Activated CD4-positive, alpha-beta T cell treated with anti-CD3 and anti-CD28 coated beads for 36 hours (primary cell): ENCODE measurements at regions not wholly inside any gene's neighbourhood (a gene's known extent, or its start where the extent isn't known, plus 50 kb on each side); places are given as distances from the start of the nearest gene placed in this dataset.

Experiments used
- ATAC-seq: fragments of 200-7000 bp; cut with Tn5 transposase; one replicate; pipeline ENCODE4 v1.10.0; 2021; ENCODE audit warnings: mild to moderate bottlenecking, moderate library complexity
- CTCF ChIA-PET: fragments of 350-600 bp; sonication (Branson Sonifier 250); formaldehyde crosslinking; loops from one replicate; lab custom pipeline; 2021; ENCODE audit warnings: antibody characterized with exemption; lab: Charles Lee
- POLR2A ChIA-PET: fragments of 350-600 bp; sonication (Branson Sonifier 250); formaldehyde crosslinking; loops from one replicate; lab custom pipeline; 2021; ENCODE audit warnings: antibody characterized with exemption, inconsistent platforms; lab: Charles Lee
- DNase-seq: peaks from one replicate; pipeline ENCODE4 v3.0.0-alpha.2; 2020
- H3K27ac Mint-ChIP-seq: one replicate; pipeline ENCODE4 v1.8.0; 2021; ENCODE audit warnings: mixed read lengths
- H3K27me3 Mint-ChIP-seq: one replicate; pipeline ENCODE4 v1.8.0; 2021; ENCODE audit warnings: mixed read lengths
- H3K36me3 Mint-ChIP-seq: one replicate; pipeline ENCODE4 v1.8.0; 2021; ENCODE audit warnings: low read depth, mixed read lengths
- H3K4me1 Mint-ChIP-seq: one replicate; pipeline ENCODE4 v1.8.0; 2021; ENCODE audit warnings: mixed read lengths
- H3K4me3 Mint-ChIP-seq: one replicate; pipeline ENCODE4 v1.8.0; 2021; ENCODE audit warnings: mild to moderate bottlenecking, moderate library complexity, mixed read lengths
- H3K9me3 Mint-ChIP-seq: one replicate; pipeline ENCODE4 v1.8.0; 2021; ENCODE audit warnings: low read depth, mixed read lengths
- intact Hi-C, 2 experiments: fragments of 100-400 bp; cut with DNase I in 1 of 2; cut with micrococcal nuclease in 1 of 2; formaldehyde crosslinking; loops; one replicate each; pipeline versions ENCODE4 v1.14.2 to v1.15.1; 2022 to 2024; cut with DNase I, micrococcal nuclease

DNA sequence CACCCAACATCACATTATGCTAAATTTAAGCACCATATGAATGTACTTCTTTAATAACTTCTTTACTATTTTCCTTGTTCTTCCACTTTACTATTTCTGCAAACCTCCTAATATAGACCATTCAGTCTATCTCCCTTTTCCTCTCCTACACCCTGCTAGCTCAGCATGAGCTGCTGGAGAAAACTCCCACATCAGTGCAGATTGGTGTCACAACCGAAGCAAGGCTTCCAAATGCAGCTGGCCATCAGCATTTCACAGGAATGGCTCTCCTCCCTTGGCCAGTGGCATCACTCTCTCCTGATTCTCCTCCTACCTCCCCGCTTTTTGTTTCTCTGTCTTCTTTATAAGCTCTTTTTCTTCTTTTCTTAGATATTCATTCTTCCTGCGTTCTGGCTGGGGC is 118.7 kb upstream of the ZC3H12C start:
- no peak for ATAC-seq
- ChIA-PET POLR2A (interaction anchor here (0.7 kb wide), 1 partner anchor 1905 kb away, joined by 8 read pairs; no protein-coding TSS in a partner anchor), CTCF (interaction anchor here (0.7 to 1.3 kb wide), 3 partner anchors 14 to 1535 kb away, joined by 3 to 4 read pairs (median 3); no protein-coding TSS in a partner anchor)
- no peak for DNase-seq
- intact Hi-C loops: no loop called here
- Mint-ChIP-seq H3K4me3 (no peak overlapping the region), H3K36me3 (no peaks in the 10 kb centered on the region), H3K9me3 (no peaks in the 10 kb centered on the region), H3K27me3 (peaks cover 7% of the 10 kb centered on the region), H3K27ac (no peak overlapping the region), H3K4me1 (peaks cover 14% of the 10 kb centered on the region)

DNA sequence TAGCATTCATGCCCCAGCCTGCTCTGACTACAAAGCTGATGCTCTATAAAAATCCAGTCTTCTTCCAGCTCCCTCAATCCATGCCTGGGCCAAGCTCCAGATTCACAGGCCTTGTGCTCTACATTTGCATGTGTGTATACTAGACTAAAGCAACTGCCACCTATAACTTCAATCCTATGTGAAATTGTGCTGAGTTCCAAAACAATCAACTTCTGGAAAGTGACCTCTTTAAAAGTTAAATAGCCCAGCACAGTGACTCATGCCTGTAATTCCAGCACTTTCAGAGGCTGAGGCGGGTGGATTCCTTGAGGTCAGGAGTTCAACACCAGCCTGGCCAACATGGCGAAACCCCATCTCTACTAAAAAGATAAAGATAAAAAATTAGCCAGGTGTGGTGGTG is 114.3 kb upstream of the ZC3H12C start:
- CTCF ChIA-PET: interaction anchor here (0.7 kb wide), 1 partner anchor 46 kb away, joined by 3 read pairs; no protein-coding TSS in a partner anchor
- Mint-ChIP-seq H3K27ac (no peak overlapping the region), H3K27me3 (peaks cover 7% of the 10 kb centered on the region), H3K4me3 (no peak overlapping the region), H3K36me3 (no peaks in the 10 kb centered on the region), H3K4me1 (no peaks in the 10 kb centered on the region), H3K9me3 (no peaks in the 10 kb centered on the region)
- DNase-seq: no peak
- ATAC-seq: no peak
- intact Hi-C loops: no loop called here
- POLR2A ChIA-PET: no interaction called here

DNA sequence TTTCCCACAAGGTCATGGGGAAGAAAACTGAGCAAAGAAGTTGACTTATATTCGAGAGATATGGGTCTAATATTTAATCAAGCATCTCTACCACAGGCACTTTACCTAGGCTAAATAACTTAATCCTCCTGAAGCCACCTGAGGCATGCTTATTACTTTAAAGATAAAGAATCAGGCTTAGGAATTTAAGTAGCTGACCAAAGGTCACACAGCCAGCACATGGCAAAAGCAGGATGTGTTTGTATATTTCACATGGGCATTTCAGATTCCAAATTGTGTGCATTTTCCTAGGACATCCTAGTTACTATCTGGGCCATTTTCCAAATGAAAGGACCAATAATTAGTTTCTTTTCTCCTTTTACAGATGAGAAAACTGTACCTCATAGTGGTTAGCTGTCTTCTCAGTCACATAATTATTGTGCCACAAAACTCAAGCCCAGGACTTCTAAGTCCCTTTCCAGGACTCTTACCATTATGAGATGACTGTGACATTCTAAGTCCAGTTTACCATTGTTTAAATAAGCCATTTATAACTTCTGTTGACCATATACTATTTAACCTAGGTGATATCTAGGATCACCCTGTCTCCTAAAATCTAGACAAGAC is 112.1 kb upstream of the ZC3H12C start:
- Mint-ChIP-seq H3K27ac (no peak overlapping the region), H3K4me3 (no peak overlapping the region), H3K27me3 (peaks cover 7% of the 10 kb centered on the region), H3K4me1 (peaks cover 13% of the 10 kb centered on the region), H3K36me3 (no peaks in the 10 kb centered on the region), H3K9me3 (no peaks in the 10 kb centered on the region)
- no peak for ATAC-seq
- DNase-seq: no peak
- intact Hi-C loops: no loop called here
- ChIA-PET CTCF (no interaction called here), POLR2A (no interaction called here)

DNA sequence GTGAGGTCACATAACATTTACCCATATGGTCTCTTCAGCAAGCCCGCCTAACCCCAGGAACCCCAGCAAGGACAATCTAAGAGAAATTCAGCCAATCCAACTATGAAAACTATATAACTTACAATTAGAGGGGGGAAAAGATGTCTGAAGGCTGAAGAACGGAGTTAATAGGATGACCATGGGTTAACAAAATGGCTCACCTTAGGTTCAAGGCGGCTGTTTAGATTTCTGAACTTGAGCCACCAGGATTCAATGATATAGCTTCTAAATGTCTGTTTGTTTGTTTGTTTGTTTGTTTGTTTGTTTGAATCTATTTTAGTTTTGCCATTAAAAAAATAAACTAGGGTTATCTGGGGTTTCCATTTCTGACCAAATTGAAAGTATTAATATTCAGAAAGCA is 109.8 kb upstream of the ZC3H12C start:
- Mint-ChIP-seq H3K9me3 (no peaks in the 10 kb centered on the region), H3K27ac (no peak overlapping the region), H3K4me1 (peaks cover 16% of the 10 kb centered on the region), H3K27me3 (peaks cover 5% of the 10 kb centered on the region), H3K36me3 (no peaks in the 10 kb centered on the region), H3K4me3 (no peak overlapping the region)
- DNase-seq (no peak), ATAC-seq (no peak)
- intact Hi-C loops: no loop called here
- ChIA-PET POLR2A (no interaction called here), CTCF (interaction anchor here (1.1 kb wide), 1 partner anchor 39 kb away, joined by 3 read pairs; no protein-coding TSS in a partner anchor)

DNA sequence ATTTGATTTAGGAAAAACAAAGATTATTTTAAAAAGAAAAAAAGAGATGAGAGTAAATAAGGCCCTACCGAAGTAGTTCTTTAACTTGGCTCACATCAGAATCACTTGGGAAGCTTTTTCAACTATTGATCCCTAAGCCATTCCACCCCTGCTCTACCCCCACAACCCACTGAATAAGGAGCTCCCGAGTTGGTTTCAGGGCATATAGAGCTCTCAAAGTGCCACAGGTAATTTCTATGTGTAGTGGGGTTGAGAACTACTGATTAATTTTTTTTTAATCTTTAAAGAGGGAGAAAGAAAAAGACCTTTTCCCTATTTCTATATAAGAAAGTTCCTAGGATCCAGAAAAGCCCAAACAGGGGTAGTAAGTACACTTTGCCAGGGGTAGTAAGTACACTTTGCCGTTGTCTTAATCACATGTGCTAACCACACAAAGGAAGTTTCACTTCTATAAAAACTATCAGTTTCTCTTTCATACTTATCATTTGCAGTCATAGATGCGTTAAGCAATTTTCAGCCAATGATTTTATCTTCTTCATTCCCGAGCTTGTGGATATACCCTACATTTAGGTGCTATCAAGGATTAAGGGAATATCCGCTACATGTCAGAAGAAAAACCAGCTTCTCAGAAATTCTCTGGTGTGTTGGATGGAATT is 108.4 kb upstream of the ZC3H12C start:
- no peak for DNase-seq
- ChIA-PET POLR2A (no interaction called here), CTCF (no interaction called here)
- Mint-ChIP-seq H3K4me3 (no peak overlapping the region), H3K27ac (no peak overlapping the region), H3K9me3 (no peaks in the 10 kb centered on the region), H3K4me1 (peaks cover 16% of the 10 kb centered on the region), H3K36me3 (no peaks in the 10 kb centered on the region), H3K27me3 (peaks cover 5% of the 10 kb centered on the region)
- peak; percentile 88 for ATAC-seq
- intact Hi-C loops: loop anchor here in 1 of 2 experiments (5.0 kb wide), 2 partner anchors 93 to 108 kb away; partner anchors contain the start of gene ZC3H12C

DNA sequence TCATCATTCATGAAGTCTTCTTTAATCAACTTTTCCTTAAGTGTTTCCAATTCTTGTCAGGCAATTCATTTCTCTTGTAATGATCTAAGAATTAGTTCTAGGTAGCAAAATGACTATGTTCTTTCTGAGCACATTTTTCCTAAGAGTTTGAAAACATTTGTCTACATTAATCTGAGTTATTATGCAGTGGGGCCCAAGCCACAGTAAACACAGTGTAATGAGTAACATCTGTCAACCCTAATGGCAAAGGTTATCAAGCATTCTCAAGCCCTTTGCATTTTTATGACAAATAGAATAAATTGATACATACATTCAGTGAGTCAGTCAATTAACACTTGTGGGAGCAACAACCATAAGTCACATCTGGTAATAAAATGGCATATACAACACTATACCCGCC is 106.7 kb upstream of the ZC3H12C start:
- DNase-seq: no peak
- ChIA-PET CTCF (no interaction called here), POLR2A (no interaction called here)
- H3K4me3 Mint-ChIP-seq: no peak overlapping the region
- no peaks in the 10 kb centered on the region for H3K36me3 Mint-ChIP-seq
- H3K27me3 Mint-ChIP-seq: peaks cover 3% of the 10 kb centered on the region
- H3K9me3 Mint-ChIP-seq: no peaks in the 10 kb centered on the region
- H3K27ac Mint-ChIP-seq: no peak overlapping the region
- peaks cover 16% of the 10 kb centered on the region for H3K4me1 Mint-ChIP-seq
- intact Hi-C loops: loop anchor here in 1 of 2 experiments (5.0 kb wide), 2 partner anchors 91 to 106 kb away; partner anchors contain the start of gene ZC3H12C
- peak; percentile 67 for ATAC-seq

DNA sequence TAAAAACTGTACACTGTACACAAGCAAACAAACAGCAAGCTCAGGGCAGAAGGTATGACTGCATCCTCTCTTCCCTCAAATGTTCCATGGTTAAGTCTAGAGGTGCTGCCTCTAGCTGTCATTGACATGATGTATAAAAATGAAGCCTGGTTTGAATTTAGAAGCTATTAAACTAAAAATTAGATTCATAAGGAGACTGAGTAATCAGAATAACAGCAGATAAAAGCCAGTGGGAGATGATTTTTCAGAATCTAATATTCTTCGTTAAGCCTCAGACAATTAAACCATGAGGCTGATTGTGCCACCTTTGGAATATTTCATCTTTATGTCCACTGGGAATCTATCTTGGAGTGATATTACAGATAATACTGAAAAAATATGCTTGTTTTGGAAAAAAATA is 101.4 kb upstream of the ZC3H12C start:
- H3K27ac Mint-ChIP-seq: no peak overlapping the region
- no peaks in the 10 kb centered on the region for H3K9me3 Mint-ChIP-seq
- H3K36me3 Mint-ChIP-seq: no peaks in the 10 kb centered on the region
- ChIA-PET CTCF (no interaction called here), POLR2A (no interaction called here)
- H3K27me3 Mint-ChIP-seq: peaks cover 3% of the 10 kb centered on the region
- no peaks in the 10 kb centered on the region for H3K4me1 Mint-ChIP-seq
- no peak overlapping the region for H3K4me3 Mint-ChIP-seq
- intact Hi-C loops: no loop called here
- DNase-seq (no peak), ATAC-seq (no peak)

DNA sequence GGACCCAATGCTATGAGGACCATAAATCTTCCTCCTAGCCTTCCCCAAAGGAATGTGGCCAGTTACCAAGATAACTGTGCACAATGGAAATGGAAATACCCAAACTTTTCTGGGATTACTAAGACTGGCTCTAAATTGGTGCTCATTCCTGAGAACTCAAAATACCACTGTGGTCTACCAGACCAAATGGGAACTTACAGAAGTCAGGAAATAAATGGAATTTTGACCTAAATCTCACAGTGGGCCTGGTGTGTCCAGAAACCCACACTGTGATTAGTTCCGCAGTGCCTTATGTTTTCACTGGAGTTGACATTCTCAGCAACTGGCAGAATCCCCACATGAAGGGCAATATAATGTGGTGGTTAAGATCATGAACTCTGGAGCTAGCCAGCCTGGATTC is 99.4 kb upstream of the ZC3H12C start:
- H3K4me1 Mint-ChIP-seq: no peaks in the 10 kb centered on the region
- H3K9me3 Mint-ChIP-seq: no peaks in the 10 kb centered on the region
- ChIA-PET CTCF (no interaction called here), POLR2A (no interaction called here)
- H3K27me3 Mint-ChIP-seq: peaks cover 3% of the 10 kb centered on the region
- H3K36me3 Mint-ChIP-seq: no peaks in the 10 kb centered on the region
- no peak overlapping the region for H3K4me3 Mint-ChIP-seq
- ATAC-seq (no peak), DNase-seq (no peak)
- intact Hi-C loops: no loop called here
- H3K27ac Mint-ChIP-seq: no peak overlapping the region

DNA sequence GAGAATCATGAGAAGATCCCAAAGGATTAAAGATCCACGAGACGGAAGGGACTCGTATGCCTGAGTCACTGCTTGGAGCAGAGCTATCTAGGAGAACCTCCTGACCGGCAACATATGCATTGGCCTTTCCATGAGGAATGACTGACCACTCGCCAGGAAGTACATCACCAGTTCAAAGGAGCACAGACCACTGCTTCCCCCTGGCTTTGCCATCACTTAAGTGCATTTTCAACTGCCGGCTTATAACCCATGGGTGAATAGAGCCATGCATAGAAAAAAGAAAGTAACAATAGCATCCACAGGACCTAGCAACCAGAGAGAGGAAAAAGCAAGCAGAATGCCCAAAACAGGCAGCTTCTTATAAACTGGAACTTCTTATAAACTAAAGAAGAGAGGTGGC is 98.3 kb upstream of the ZC3H12C start:
- ATAC-seq (no peak), DNase-seq (no peak)
- Mint-ChIP-seq H3K36me3 (no peaks in the 10 kb centered on the region), H3K4me3 (no peak overlapping the region), H3K27me3 (peaks cover 3% of the 10 kb centered on the region), H3K9me3 (no peaks in the 10 kb centered on the region), H3K27ac (no peak overlapping the region), H3K4me1 (no peaks in the 10 kb centered on the region)
- CTCF ChIA-PET: interaction anchor here (1.1 kb wide), 1 partner anchor 24 kb away, joined by 4 read pairs; no protein-coding TSS in a partner anchor
- POLR2A ChIA-PET: no interaction called here
- intact Hi-C loops: no loop called here

DNA sequence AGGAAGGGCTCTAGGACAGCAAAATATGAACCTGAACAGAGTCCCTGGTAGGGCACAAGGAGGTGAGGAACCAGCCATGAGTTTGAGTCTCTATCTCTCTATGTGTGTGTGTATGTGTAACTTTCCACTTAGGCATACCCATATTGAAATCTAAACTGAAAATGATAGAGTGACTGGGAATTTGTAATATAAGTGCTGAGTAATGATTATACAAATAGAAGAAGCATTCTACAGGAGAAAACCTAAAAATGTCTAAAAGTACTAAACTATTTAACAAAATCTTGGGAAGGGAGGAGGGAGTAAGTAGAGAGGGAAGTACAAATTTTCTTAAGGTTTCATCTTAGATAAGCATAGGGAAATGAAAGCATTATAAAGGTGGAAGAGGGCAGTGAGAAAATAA is 97.1 kb upstream of the ZC3H12C start:
- ATAC-seq (no peak), DNase-seq (no peak)
- Mint-ChIP-seq H3K4me1 (no peaks in the 10 kb centered on the region), H3K9me3 (no peaks in the 10 kb centered on the region), H3K27me3 (peaks cover 3% of the 10 kb centered on the region), H3K36me3 (no peaks in the 10 kb centered on the region), H3K27ac (no peak overlapping the region), H3K4me3 (no peak overlapping the region)
- CTCF ChIA-PET: interaction anchor here (1.1 kb wide), 1 partner anchor 25 kb away, joined by 4 read pairs; no protein-coding TSS in a partner anchor
- intact Hi-C loops: no loop called here
- POLR2A ChIA-PET: no interaction called here

DNA sequence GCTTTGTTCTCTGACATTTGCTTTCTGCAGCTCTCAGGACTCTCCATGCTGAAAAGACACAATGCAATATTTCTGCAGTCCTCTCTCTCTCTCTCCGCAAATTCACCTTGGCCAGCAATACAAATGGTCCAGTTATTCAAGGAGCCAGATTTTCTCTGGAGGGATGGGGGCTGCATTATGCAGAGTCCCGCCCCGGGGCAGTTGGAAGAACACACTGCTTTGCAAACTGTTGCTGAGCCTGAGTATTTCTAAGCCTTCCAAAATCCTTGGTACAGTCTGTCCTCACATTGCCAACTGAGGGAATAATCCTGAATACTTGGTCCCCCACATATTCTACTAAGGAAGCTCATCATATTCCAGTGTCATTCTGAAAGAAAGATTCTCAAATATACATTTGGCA is 94.3 kb upstream of the ZC3H12C start:
- no peaks in the 10 kb centered on the region for H3K9me3 Mint-ChIP-seq
- CTCF ChIA-PET: interaction anchor here (0.6 kb wide), 1 partner anchor 470 kb away, joined by 3 read pairs; no protein-coding TSS in a partner anchor
- no peaks in the 10 kb centered on the region for H3K4me1 Mint-ChIP-seq
- no peaks in the 10 kb centered on the region for H3K36me3 Mint-ChIP-seq
- H3K27ac Mint-ChIP-seq: no peak overlapping the region
- no peak overlapping the region for H3K4me3 Mint-ChIP-seq
- no peaks in the 10 kb centered on the region for H3K27me3 Mint-ChIP-seq
- POLR2A ChIA-PET: no interaction called here
- no peak for ATAC-seq
- intact Hi-C loops: no loop called here
- no peak for DNase-seq

DNA sequence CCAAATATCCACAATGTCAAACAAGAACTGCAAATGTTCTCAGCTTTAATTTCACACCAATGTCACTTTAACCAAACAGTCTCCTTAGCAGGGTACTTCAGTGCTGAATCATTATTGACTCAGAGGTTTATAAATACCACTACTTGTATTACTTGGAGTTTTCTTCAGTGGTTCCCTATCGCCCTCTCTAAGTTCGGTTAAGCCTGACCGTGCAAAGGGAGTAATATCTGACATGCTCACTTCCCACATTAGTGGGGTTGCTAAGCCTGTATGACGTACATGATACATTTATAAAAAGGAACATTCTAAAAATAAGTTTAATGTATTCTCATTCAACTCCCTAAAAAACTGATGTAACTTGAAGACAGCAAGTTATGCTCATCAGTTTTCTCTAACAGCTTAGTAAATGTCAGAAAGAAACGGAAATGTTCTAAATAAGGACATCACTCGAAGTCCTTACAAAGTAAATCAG is 93.1 kb upstream of the ZC3H12C start:
- Mint-ChIP-seq H3K27me3 (no peaks in the 10 kb centered on the region), H3K9me3 (no peaks in the 10 kb centered on the region), H3K36me3 (no peaks in the 10 kb centered on the region), H3K4me3 (no peak overlapping the region), H3K4me1 (no peaks in the 10 kb centered on the region), H3K27ac (no peak overlapping the region)
- ChIA-PET CTCF (no interaction called here), POLR2A (interaction anchor here (0.6 kb wide), 1 partner anchor 10 kb away, joined by 3 read pairs; no protein-coding TSS in a partner anchor)
- intact Hi-C loops: no loop called here
- peak; percentile 78 for ATAC-seq
- DNase-seq: no peak
